GM21576 (cell line): ENCODE measurements at regions not wholly inside any gene's neighbourhood (a gene's known extent, or its start where the extent isn't known, plus 50 kb on each side); places are given as distances from the start of the nearest gene placed in this dataset.
A peak's percentile ranks its signal among the peaks of the same experiment; 100 is the strongest.
"Not testable (repeated sequence)": the region's sequence is repeated elsewhere in the genome, so short reads cannot be mapped to it uniquely, and the experiment has no call there.

Source experiments
- ATAC-seq: cut with Tn5 transposase; IDR thresholded peaks from one replicate; pipeline ENCODE4 v1.9.1; 2021; ENCODE audit warnings: mild to moderate bottlenecking, moderate library complexity; ENCODE audit not compliant: unreplicated experiment

DNA sequence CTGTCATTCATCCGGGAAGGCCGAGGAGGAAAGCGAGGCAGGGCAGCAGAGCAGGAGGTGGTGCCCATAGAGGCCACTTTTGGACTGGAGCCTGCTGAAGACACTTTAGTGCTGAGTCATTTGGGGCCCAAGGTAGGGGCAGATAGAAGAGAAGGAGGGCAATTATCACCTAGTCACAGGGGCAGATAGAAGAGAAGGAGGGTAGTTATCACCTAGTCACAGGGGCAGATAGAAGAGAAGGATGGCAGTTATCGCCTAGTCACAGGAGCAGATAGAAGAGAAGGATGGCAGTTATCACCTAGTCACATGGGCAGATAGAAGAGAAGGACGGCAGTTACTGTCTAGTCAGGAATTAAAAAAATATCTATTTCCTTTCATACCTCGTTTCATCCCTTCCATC is 1372.6 kb downstream of the FOXD4L5 start:
- ATAC-seq = not testable (repeated sequence)

DNA sequence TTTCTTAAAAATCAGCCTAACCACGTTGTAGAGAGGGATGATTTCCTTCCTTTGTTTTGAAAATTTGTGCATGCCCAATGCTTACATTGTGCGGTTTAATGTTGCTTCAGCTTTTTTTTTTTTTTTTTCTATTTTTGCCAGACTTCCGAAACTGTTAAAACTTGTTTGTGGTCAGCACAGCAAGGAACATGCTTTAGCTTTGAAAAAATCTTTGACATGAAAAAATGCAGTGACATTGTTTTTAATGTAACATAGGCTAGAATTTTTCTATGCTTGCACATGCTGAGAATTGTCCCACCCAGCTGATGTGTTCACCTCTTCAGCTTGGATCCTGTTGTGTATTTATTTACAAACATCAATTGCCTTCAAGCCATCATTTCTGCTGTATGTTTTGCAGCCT is 1375.9 kb downstream of the FOXD4L5 start:
- not testable (repeated sequence) for ATAC-seq

- ATAC-seq = not testable (repeated sequence)
These were observed 1385.3 kb downstream of the FOXD4L5 start for GRCh38 chr9:63899637-63900190.

DNA sequence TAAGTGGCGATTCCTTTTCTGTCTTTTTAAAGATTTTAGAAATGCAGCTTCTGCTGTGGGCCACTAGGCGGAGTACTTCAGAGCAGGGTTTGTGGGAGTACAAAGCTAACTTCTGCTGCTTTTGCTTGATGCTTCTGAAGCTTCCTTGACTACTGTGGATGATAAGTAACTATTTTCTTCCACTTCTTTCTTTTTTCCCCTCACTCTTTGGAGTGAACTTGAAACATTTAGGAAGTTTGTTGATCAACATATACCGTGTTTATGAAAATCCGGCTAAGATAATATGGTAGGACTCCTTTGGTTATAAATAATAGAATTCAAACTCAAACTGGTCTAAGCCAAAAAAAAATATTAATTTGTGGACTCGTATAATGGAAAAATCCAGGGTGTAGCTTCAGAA is 1403.6 kb downstream of the FOXD4L5 start:
- not testable (repeated sequence) for ATAC-seq

- ATAC-seq = not testable (repeated sequence)
These were observed 1408.6 kb downstream of the FOXD4L5 start for GRCh38 chr9:63876380-63876779.

DNA sequence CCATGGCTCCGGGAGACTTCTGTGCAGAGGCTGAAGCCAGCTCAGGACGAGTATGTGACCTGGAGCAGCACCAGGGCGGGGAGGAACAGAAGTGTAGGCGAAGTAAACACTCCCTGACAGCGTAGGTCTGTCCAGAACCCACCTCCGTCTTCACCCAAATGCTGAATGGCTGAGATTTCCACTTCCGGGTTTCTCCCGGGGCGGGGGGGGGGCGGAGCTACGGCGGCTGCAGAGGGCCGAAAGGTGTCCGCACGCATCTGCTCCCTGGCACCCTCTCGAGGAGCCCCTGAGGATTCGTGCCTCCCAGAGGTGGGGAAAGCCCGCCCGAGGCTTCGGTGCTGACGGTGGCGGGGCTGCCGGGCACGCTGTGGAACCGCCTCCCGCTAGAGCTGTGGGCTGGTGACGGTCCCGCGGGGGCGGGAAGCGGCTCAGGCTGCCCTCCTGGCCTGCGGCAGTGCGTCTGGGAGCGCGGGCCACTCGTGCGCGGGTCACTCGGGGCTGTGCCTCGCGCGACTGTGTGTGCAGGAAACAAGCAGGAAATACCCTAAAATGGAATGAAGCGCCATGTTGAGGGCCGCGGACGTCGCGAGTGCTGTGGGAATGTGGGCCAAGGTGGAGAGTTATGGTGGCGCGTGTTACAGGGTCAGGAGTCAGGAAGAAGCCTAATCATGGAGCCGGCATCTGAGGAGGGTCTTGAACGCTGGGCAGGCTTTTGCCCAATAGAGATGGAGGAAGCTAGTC is 1425.4 kb downstream of the FOXD4L5 start:
- ATAC-seq = no peak

GRCh38 chr9:63859090-63859474 is 1425.9 kb downstream of the FOXD4L5 start:
- not testable (repeated sequence) for ATAC-seq

- not testable (repeated sequence) for ATAC-seq
These were observed 1431.8 kb downstream of the FOXD4L5 start for GRCh38 chr9:63853140-63853751.

DNA sequence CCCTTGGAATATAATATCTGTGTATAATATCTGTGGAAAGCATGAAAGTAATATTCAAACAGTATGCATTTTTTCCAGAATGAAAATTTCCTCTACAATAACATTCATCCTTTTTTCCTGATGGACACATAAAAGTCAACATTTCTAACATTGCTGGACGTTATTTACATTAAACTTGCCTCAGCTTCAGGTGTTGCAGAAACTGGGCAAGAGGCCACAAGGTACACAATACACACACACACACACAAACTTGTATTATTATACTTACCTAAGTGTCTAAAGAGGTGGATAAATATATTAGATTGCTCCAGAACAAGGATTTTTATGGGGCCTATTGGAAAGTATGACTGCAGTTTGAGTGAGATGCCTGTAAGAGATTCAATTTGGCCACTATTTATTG is 1460.2 kb downstream of the FOXD4L5 start:
- ATAC-seq = not testable (repeated sequence)

GRCh38 chr9:63823375-63824201 is 1461.4 kb downstream of the FOXD4L5 start:
- ATAC-seq = not testable (repeated sequence)

DNA sequence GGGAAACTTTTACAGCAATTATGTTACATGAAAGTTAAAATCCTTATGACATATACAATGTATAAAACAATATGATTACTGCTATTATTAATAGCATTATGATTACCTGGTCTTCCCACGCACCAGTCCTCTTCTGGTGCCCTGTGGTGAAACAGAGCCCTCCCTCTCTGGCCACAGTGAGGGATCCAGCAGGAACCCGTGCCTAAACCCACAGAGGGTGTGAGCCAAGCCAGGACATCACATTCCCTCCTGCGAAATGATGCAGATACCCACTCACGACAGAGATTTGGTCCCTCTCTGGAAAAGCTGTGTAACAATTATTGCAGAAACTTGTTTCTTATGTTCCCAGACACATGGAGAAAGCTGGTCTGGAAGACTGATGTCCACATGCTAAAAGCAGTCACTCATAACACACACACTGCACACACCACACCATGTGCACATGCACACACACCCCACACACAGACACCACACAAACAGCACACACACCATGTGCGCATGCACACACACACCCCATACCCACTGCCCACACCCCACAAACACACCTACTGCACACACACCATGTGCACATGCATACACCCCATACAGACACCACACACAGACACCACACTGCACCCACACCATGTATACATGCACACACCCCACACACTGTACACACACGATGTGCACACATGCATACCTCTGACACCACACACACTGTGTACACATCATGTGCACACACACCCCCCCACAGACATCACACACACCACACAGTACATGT is 1462.2 kb downstream of the FOXD4L5 start:
- not testable (repeated sequence) for ATAC-seq

- not testable (repeated sequence) for ATAC-seq
These were observed 1463.7 kb downstream of the FOXD4L5 start for GRCh38 chr9:63821293-63821692.

GRCh38 chr9:63820882-63821281 is 1464.1 kb downstream of the FOXD4L5 start:
- ATAC-seq = not testable (repeated sequence)

DNA sequence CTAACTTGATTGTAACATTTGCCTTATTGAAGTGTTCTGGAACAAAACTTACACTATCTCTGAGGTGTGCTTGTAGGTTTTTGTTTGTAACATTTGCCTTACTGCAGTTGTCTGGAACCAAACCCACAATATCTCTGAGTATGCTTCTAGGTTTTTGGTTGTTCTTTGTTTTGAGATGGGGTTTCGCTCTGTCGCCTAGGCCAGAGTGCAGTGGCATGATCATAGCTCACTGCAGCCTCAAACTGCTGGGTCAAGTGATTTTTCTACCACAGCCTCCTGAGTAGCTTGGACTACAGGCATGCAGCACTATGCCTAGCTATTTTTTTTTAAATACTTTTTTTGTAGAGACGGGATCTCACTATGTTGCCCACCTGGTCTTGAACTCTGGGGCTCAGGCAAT is 1464.6 kb downstream of the FOXD4L5 start:
- ATAC-seq = not testable (repeated sequence)

GRCh38 chr9:63817622-63818518 is 1467.1 kb downstream of the FOXD4L5 start:
- ATAC-seq = peak; percentile 56

- peak; percentile 75 for ATAC-seq
These were observed 1468.0 kb downstream of the FOXD4L5 start for GRCh38 chr9:63816751-63817621.

GRCh38 chr9:63814970-63815669 is 1469.9 kb downstream of the FOXD4L5 start:
- ATAC-seq = not testable (repeated sequence)
